Lower lobe of right lung (tissue), 2 donors: ENCODE measurements at regions not wholly inside any gene's neighbourhood (a gene's known extent, or its start where the extent isn't known, plus 50 kb on each side); places are given as distances from the start of the nearest gene placed in this dataset.

Experiments
- ATAC-seq, 2 donors: fragments of 200-7000 bp; cut with Tn5 transposase; one replicate each; pipeline ENCODE4 v1.9.1; 2020 to 2022; ENCODE audit warnings: mild to moderate bottlenecking in 2 of 2, moderate library complexity in 2 of 2
- DNase-seq: peaks from one replicate; pipeline ENCODE4 v3.0.0-alpha.2; 2020
- H3K27ac ChIP-seq: fragments of 200-600 bp; one replicate; pipeline ENCODE4 v1.8.0; 2022
- H3K27me3 ChIP-seq: fragments of 200-600 bp; one replicate; pipeline ENCODE4 v1.8.0; 2022; ENCODE audit warnings: low read depth
- H3K36me3 ChIP-seq: fragments of 200-600 bp; one replicate; pipeline ENCODE4 v1.8.0; 2022; ENCODE audit warnings: mild to moderate bottlenecking
- H3K4me1 ChIP-seq: fragments of 200-600 bp; one replicate; pipeline ENCODE4 v1.8.0; 2022
- H3K4me3 ChIP-seq: fragments of 200-600 bp; one replicate; pipeline ENCODE4 v1.8.0; 2022; ENCODE audit warnings: mild to moderate bottlenecking
- H3K9me3 ChIP-seq: fragments of 200-600 bp; one replicate; pipeline ENCODE4 v1.8.0; 2022
- intact Hi-C: fragments of 100-400 bp; cut with DNase I; formaldehyde crosslinking; loops from one replicate; pipeline ENCODE4 v1.11.0; 2022
- TF ChIP-seq, protein P1 (sequence below): fragments of 200-600 bp; IDR thresholded peaks from one replicate; pipeline ENCODE4 v1.8.0; 2022; ENCODE audit warnings: antibody characterized with exemption, mild to moderate bottlenecking
- donor health status: DM: no; HTN: yes; CAD: no; lungs with severe emphysema.

DNA sequence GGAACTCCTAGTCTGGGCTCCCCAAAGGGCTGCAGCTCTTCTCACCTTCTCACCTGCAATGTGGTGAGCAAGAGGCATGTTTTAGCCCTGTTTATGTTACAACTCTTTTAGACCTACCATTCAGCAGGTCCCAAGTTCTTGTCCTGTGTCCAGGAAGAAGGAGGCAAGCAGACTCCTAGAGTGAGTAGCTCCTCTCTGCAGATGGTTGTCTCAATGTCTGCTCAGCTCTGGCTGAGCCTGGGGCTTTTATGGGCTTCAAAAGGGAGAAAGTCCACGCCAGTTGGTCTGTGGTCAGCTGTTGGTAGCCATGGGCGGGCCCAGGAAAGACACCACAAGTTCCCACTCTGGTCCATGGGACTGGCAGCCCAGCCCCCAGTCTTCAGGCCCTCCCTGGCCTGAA is 148.1 kb upstream of the HS6ST1 start:
- TF ChIP-seq, protein P1, sequence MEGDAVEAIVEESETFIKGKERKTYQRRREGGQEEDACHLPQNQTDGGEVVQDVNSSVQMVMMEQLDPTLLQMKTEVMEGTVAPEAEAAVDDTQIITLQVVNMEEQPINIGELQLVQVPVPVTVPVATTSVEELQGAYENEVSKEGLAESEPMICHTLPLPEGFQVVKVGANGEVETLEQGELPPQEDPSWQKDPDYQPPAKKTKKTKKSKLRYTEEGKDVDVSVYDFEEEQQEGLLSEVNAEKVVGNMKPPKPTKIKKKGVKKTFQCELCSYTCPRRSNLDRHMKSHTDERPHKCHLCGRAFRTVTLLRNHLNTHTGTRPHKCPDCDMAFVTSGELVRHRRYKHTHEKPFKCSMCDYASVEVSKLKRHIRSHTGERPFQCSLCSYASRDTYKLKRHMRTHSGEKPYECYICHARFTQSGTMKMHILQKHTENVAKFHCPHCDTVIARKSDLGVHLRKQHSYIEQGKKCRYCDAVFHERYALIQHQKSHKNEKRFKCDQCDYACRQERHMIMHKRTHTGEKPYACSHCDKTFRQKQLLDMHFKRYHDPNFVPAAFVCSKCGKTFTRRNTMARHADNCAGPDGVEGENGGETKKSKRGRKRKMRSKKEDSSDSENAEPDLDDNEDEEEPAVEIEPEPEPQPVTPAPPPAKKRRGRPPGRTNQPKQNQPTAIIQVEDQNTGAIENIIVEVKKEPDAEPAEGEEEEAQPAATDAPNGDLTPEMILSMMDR = no peak
- no peak overlapping the region for H3K27ac ChIP-seq
- peaks cover 23% of the 10 kb centered on the region for H3K9me3 ChIP-seq
- H3K4me1 ChIP-seq = no peaks in the 10 kb centered on the region
- DNase-seq (no peak), ATAC-seq (no peak)
- no peaks in the 10 kb centered on the region for H3K27me3 ChIP-seq
- intact Hi-C loops = no loop called here
- H3K4me3 ChIP-seq = no peak overlapping the region
- H3K36me3 ChIP-seq = no peaks in the 10 kb centered on the region

GRCh38 chr2:128467321-128467969 is 148.8 kb upstream of the HS6ST1 start:
- H3K9me3 ChIP-seq = peaks cover 23% of the 10 kb centered on the region
- no peak overlapping the region for H3K4me3 ChIP-seq
- peak overlapping the region; percentile 10 for H3K27ac ChIP-seq
- TF ChIP-seq, protein P1 = no peak
- no peaks in the 10 kb centered on the region for H3K27me3 ChIP-seq
- H3K36me3 ChIP-seq = no peaks in the 10 kb centered on the region
- intact Hi-C loops = no loop called here
- ATAC-seq (peak in 1 of 2 donors; percentile 41), DNase-seq (no peak)
- peaks cover 2% of the 10 kb centered on the region for H3K4me1 ChIP-seq

DNA sequence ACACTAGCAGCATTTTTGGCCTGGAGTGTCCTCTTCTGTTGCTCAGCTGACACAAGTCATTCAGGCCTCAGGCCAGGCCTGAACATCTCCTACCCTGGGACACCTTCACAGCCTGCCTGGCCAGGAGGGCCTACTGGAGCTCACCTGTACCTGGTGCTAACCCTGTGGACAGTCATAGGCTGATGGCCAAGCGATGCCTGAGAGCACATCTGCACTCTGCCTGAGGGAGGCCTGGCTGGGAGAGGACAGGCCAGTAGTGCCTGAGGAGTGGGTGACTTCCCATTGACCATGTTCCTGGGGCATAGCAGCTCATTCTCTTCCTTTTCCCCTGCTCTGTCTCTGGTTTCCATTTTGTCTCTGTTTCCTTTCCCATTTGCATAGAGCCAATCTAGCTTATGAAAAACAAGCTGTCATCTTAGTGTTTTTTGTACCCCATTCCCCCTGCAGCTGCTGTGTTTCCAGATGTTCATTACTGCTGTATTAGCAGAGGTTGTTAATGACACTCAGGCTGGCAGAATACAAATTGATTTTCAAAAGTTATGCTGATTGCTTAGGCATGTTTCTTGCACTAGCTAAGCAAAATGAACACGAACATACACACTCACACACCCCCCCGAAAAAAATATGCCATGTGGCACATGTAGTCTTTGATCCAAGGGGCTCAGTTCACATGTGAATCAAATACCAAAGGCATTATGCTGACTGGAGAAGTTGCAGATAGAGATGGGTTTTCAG is 149.7 kb upstream of the HS6ST1 start:
- no peaks in the 10 kb centered on the region for H3K36me3 ChIP-seq
- peaks cover 11% of the 10 kb centered on the region for H3K4me1 ChIP-seq
- H3K27ac ChIP-seq = peak overlapping the region; percentile 10
- TF ChIP-seq, protein P1 = no peak
- DNase-seq = no peak
- H3K27me3 ChIP-seq = no peaks in the 10 kb centered on the region
- ATAC-seq = no peak
- intact Hi-C loops = no loop called here
- H3K4me3 ChIP-seq = no peak overlapping the region
- H3K9me3 ChIP-seq = peaks cover 23% of the 10 kb centered on the region

- ATAC-seq = no peak
- no peaks in the 10 kb centered on the region for H3K27me3 ChIP-seq
Measured at GRCh38 chr2:128469203-128469602, 150.5 kb upstream of the HS6ST1 start.

GRCh38 chr2:128469875-128470274 is 151.2 kb upstream of the HS6ST1 start:
- no peak overlapping the region for H3K4me3 ChIP-seq
- H3K27ac ChIP-seq = no peak overlapping the region
- DNase-seq (no peak), ATAC-seq (no peak)
- no peaks in the 10 kb centered on the region for H3K27me3 ChIP-seq
- no peaks in the 10 kb centered on the region for H3K36me3 ChIP-seq
- H3K9me3 ChIP-seq = peaks cover 23% of the 10 kb centered on the region
- TF ChIP-seq, protein P1 = no peak
- intact Hi-C loops = no loop called here
- H3K4me1 ChIP-seq = peaks cover 20% of the 10 kb centered on the region

More at GRCh38 chr2:128469203-128469602, 150.5 kb upstream of the HS6ST1 start:
- Histone ChIP-seq H3K9me3 (peaks cover 23% of the 10 kb centered on the region), H3K27ac (no peak overlapping the region), H3K36me3 (no peaks in the 10 kb centered on the region), H3K4me3 (no peak overlapping the region), H3K4me1 (peaks cover 20% of the 10 kb centered on the region)
- TF ChIP-seq, protein P1 = no peak
- intact Hi-C loops = no loop called here
- DNase-seq = no peak
